HCT116 (cell line): ENCODE measurements at regions not wholly inside any gene's neighbourhood (a gene's known extent, or its start where the extent isn't known, plus 50 kb on each side); places are given as distances from the start of the nearest gene placed in this dataset.

ENCODE experiments used
- ATAC-seq: fragments of 200-7000 bp; cut with Tn5 transposase; 2 replicates; pipeline ENCODE4 v1.9.1; 2020; ENCODE audit warnings: mild to moderate bottlenecking, moderate library complexity
- BruUV-seq: library from RNA; stranded (reverse); fragments of 400-500 nt; replicated peaks from 2 replicates; lab custom pipeline; 2021; lab: Mats Ljungman, UMichigan
- CTCF ChIA-PET: fragments of 300-600 bp; sonication (Branson Sonifier 250); formaldehyde crosslinking; loops from one replicate; lab custom pipeline; 2021; ENCODE audit warnings: antibody characterized with exemption; lab: Charles Lee
- POLR2A ChIA-PET: fragments of 300-600, 350-600 bp; sonication (Branson Sonifier 250); formaldehyde crosslinking; loops from one replicate; lab custom pipeline; 2021; ENCODE audit warnings: antibody characterized with exemption; lab: Charles Lee
- RAD21 ChIA-PET, 2 experiments: fragments of 300-600 bp; sonication (Branson Sonifier 250); formaldehyde crosslinking; loops; one replicate each; lab custom pipeline; 2023; ENCODE audit warnings: low total read pairs in 2 of 2; ENCODE audit not compliant: uncharacterized antibody in 2 of 2, unreplicated experiment in 2 of 2, low non-redundant PET in 1 of 2; lab: Charles Lee
- DNase-seq: peaks from one replicate; pipeline ENCODE4 v3.0.0-alpha.2; 2010; ENCODE audit warnings: low read depth, low spot score
- H2AFZ ChIP-seq: fragments of 200-600 bp; shearing (Covaris generic), sonication (generic); 2 replicates; pipeline ENCODE4 v1.6.1; 2017; ENCODE audit warnings: low read depth, mixed run types, mixed read lengths, antibody characterized with exemption, low read length; ENCODE audit not compliant: poor library complexity, severe bottlenecking
- H3K27ac ChIP-seq: 2 replicates; pipeline ENCODE4 v1.5.1; 2012; ENCODE audit warnings: low read depth, low read length
- H3K27me3 ChIP-seq: fragments of 200-600 bp; sonication (generic); 2 replicates; pipeline ENCODE4 v1.6.1; 2016; ENCODE audit warnings: mixed run types, low read length, mixed read lengths; ENCODE audit not compliant: insufficient read depth
- H3K36me3 ChIP-seq, 2 experiments: fragments of 200-500 bp in 1 of 2; fragments of 200-600 bp in 1 of 2; sonication (Bioruptor generic) in 1 of 2; sonication (generic) in 1 of 2; 2 replicates each; pipeline versions ENCODE4 v1.5.1 to v1.6.1; 2014 to 2016; ENCODE audit warnings: low read length in 2 of 2, inconsistent platforms in 1 of 2, mixed read lengths in 1 of 2, mixed run types in 1 of 2; ENCODE audit not compliant: insufficient read depth in 2 of 2, control insufficient read depth in 1 of 2
- H3K4me1 ChIP-seq, 2 experiments: fragments of 200-600 bp in 1 of 2; sonication (generic) in 1 of 2; 2 replicates each; pipeline versions ENCODE4 v1.5.1 to v1.6.1; 2012 to 2017; ENCODE audit warnings: low read length in 2 of 2, inconsistent platforms in 1 of 2, mild to moderate bottlenecking in 1 of 2, mixed read lengths in 1 of 2, mixed run types in 1 of 2, moderate library complexity in 1 of 2; ENCODE audit not compliant: insufficient read depth in 2 of 2, control insufficient read depth in 1 of 2
- H3K4me2 ChIP-seq: fragments of 200-600 bp; sonication (generic); 2 replicates; pipeline ENCODE4 v1.6.1; 2017; ENCODE audit warnings: mixed run types, low read length, mixed read lengths
- H3K4me3 ChIP-seq, 2 experiments: fragments of 200-600 bp in 1 of 2; sonication (generic) in 1 of 2; replicated peaks in 1 of 2; 2 replicates each; pipeline ENCODE4 v1.5.1; 2011 to 2016; ENCODE audit warnings: low read length in 2 of 2, control low read depth in 1 of 2, low read depth in 1 of 2, mild to moderate bottlenecking in 1 of 2, mixed read lengths in 1 of 2, mixed run types in 1 of 2
- H3K79me2 ChIP-seq: fragments of 200-600 bp; sonication (generic); 2 replicates; pipeline ENCODE4 v1.6.1; 2017; ENCODE audit warnings: mild to moderate bottlenecking, mixed run types, low read length, moderate library complexity, mixed read lengths; ENCODE audit not compliant: insufficient read depth
- H3K9ac ChIP-seq: fragments of 200-600 bp; sonication (generic); 2 replicates; pipeline ENCODE4 v1.6.1; 2016; ENCODE audit warnings: low read length, mixed read lengths
- H3K9me2 ChIP-seq: fragments of 200-600 bp; sonication (generic), shearing (Covaris generic); 2 replicates; pipeline ENCODE4 v1.6.1; 2017; ENCODE audit warnings: mixed run types, mild to moderate bottlenecking, moderate library complexity; ENCODE audit not compliant: insufficient read depth
- H3K9me3 ChIP-seq, 2 experiments: fragments of 200-500 bp in 1 of 2; fragments of 200-600 bp in 1 of 2; sonication (Bioruptor generic) in 1 of 2; sonication (generic) in 1 of 2; 2 replicates each; pipeline ENCODE4 v1.6.1; 2014 to 2017; ENCODE audit warnings: low read length in 2 of 2, mixed read lengths in 2 of 2, inconsistent platforms in 1 of 2, low read depth in 1 of 2, mild to moderate bottlenecking in 1 of 2, mixed run types in 1 of 2, moderate library complexity in 1 of 2; ENCODE audit not compliant: control insufficient read depth in 1 of 2, insufficient read depth in 1 of 2
- H4K20me1 ChIP-seq: fragments of 200-600 bp; sonication (generic), shearing (Covaris generic); 2 replicates; pipeline ENCODE4 v1.6.1; 2017; ENCODE audit warnings: mixed run types, mild to moderate bottlenecking, moderate library complexity; ENCODE audit not compliant: insufficient read depth
- CTCF ChIP-seq, 3 experiments: fragments of 200-600 bp in 1 of 3; sonication (generic) in 1 of 3; IDR thresholded peaks in 2 of 3; conservative IDR thresholded peaks in 1 of 3; 2 replicates each; pipeline ENCODE4 v1.5.1; 2012 to 2017; ENCODE audit warnings: low read depth in 2 of 3, low read length in 2 of 3, antibody characterized with exemption in 1 of 3, borderline replicate concordance in 1 of 3, control low read depth in 1 of 3, mild to moderate bottlenecking in 1 of 3, mixed read lengths in 1 of 3, mixed run types in 1 of 3, moderate library complexity in 1 of 3; ENCODE audit not compliant: insufficient read depth in 1 of 3
- EGR1 ChIP-seq: IDR thresholded peaks from 2 replicates; pipeline ENCODE4 v1.6.1; 2012; ENCODE audit warnings: low read depth
- FOSL1 ChIP-seq: IDR thresholded peaks from 2 replicates; pipeline ENCODE4 v1.6.1; 2012; ENCODE audit warnings: low read depth
- SIN3A ChIP-seq: IDR thresholded peaks from 2 replicates; pipeline ENCODE4 v1.6.1; 2012; ENCODE audit warnings: low read depth
- ZNF274 ChIP-seq: fragments of 200-500 bp; sonication (Bioruptor generic); IDR thresholded peaks from 2 replicates; pipeline ENCODE4 v1.6.1; 2014; ENCODE audit warnings: mild to moderate bottlenecking, low read depth, low read length, inconsistent platforms
- intact Hi-C: fragments of 100-400 bp; cut with micrococcal nuclease; formaldehyde crosslinking; loops from 2 replicates; pipeline ENCODE4 v1.10.0; 2022

GRCh38 chr16:82518811-82519210 lies 108.0 kb upstream of the CDH13 start:
- Histone ChIP-seq H3K4me2 (no peak overlapping the region), H3K9me3 (no peaks in the 10 kb centered on the region), H2AFZ (no peak overlapping the region), H3K79me2 (no peaks in the 10 kb centered on the region), H3K4me3 (no peak overlapping the region), H4K20me1 (no peaks in the 10 kb centered on the region), H3K9me2 (no peaks in the 10 kb centered on the region), H3K36me3 (no peaks in the 10 kb centered on the region), H3K9ac (no peak overlapping the region), H3K4me1 (no peaks in the 10 kb centered on the region), H3K27ac (no peak overlapping the region), H3K27me3 (peaks cover 36% of the 10 kb centered on the region)
- CTCF ChIA-PET: no interaction called here
- POLR2A ChIA-PET: no interaction called here
- intact Hi-C loops: no loop called here
- ATAC-seq (no peak), DNase-seq (no peak)
- no TSS peak for BruUV-seq
- RAD21 ChIA-PET: no interaction called here
- no peak for TF ChIP-seq ZNF274

GRCh38 chr16:82514262-82514661 lies 112.5 kb upstream of the CDH13 start:
- ATAC-seq (no peak), DNase-seq (no peak)
- H3K27ac ChIP-seq: no peak overlapping the region
- ChIA-PET RAD21 (no interaction called here), CTCF (no interaction called here), POLR2A (no interaction called here)
- H2AFZ ChIP-seq: no peak overlapping the region
- H3K9me2 ChIP-seq: no peaks in the 10 kb centered on the region
- H3K36me3 ChIP-seq: no peaks in the 10 kb centered on the region
- BruUV-seq: no TSS peak
- no peaks in the 10 kb centered on the region for H4K20me1 ChIP-seq
- H3K4me1 ChIP-seq: no peaks in the 10 kb centered on the region
- no peak overlapping the region for H3K9ac ChIP-seq
- H3K4me2 ChIP-seq: no peak overlapping the region
- TF ChIP-seq FOSL1 (no peak), EGR1 (no peak), ZNF274 (no peak), SIN3A (no peak), CTCF (IDR thresholded peaks at IDR 0.05 in 2 of 3, conservative IDR thresholded peaks at IDR 0.05 in 1 of 3; ENCODE audit: borderline replicate concordance in 1 of 3, insufficient read depth in 1 of 3, low read depth in 2 of 3, low read length in 2 of 3) (no peak)
- H3K27me3 ChIP-seq: peaks cover 24% of the 10 kb centered on the region
- no peak overlapping the region for H3K4me3 ChIP-seq
- H3K9me3 ChIP-seq: no peaks in the 10 kb centered on the region
- intact Hi-C loops: no loop called here
- no peaks in the 10 kb centered on the region for H3K79me2 ChIP-seq
